ENCODE measurements at regions not wholly inside any gene's neighbourhood (a gene's known extent, or its start where the extent isn't known, plus 50 kb on each side); places are given as distances from the start of the nearest gene placed in this dataset.

DNA sequence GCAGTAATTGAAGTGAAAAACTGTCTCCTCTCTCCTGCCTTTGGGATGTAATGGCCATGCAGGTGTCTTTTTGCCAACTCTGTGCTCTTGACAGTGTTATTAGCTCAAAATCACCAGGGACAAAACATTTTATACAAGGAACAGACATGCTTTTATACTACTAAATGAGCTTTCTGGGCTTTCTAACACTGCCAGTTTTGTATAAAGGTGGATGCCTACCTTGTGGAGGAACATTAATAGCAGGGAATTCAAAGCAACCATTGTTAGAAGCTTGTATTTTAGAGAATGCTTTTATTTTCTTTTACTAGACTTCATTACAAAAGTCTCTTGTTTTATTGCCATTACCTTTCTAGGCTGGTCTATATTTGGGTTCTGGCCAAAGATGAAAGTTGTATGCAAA is 54.7 kb upstream of the ARSJ start:
- intact Hi-C loops (cut with DNase I): no loop called here
- Histone ChIP-seq H3K27ac (no peak overlapping the region), H3K27me3 (no peaks in the 10 kb centered on the region), H3K36me3 (replicated peaks in 1 of 2) (no peaks in the 10 kb centered on the region), H3K9me3 (replicated peaks in 1 of 3) (no peaks in the 10 kb centered on the region), H3K4me1 (replicated peaks in 1 of 2) (no peaks in the 10 kb centered on the region), H3K4me3 (no peak overlapping the region)
- no peak for DNase-seq
- no peak for TF ChIP-seq POLR2A (IDR thresholded peaks at IDR 0.05)
- TF ChIP-seq, protein P1, sequence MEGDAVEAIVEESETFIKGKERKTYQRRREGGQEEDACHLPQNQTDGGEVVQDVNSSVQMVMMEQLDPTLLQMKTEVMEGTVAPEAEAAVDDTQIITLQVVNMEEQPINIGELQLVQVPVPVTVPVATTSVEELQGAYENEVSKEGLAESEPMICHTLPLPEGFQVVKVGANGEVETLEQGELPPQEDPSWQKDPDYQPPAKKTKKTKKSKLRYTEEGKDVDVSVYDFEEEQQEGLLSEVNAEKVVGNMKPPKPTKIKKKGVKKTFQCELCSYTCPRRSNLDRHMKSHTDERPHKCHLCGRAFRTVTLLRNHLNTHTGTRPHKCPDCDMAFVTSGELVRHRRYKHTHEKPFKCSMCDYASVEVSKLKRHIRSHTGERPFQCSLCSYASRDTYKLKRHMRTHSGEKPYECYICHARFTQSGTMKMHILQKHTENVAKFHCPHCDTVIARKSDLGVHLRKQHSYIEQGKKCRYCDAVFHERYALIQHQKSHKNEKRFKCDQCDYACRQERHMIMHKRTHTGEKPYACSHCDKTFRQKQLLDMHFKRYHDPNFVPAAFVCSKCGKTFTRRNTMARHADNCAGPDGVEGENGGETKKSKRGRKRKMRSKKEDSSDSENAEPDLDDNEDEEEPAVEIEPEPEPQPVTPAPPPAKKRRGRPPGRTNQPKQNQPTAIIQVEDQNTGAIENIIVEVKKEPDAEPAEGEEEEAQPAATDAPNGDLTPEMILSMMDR (IDR thresholded peaks at IDR 0.05): no peak

- H3K4me3 ChIP-seq: no peak overlapping the region
- intact Hi-C loops (cut with DNase I): no loop called here
- no peaks in the 10 kb centered on the region for H3K36me3 ChIP-seq (replicated peaks in 1 of 2)
- no peaks in the 10 kb centered on the region for H3K4me1 ChIP-seq (replicated peaks in 1 of 2)
- no peaks in the 10 kb centered on the region for H3K27me3 ChIP-seq
- TF ChIP-seq, protein P1 (IDR thresholded peaks at IDR 0.05): no peak
- TF ChIP-seq POLR2A (IDR thresholded peaks at IDR 0.05): no peak
- H3K9me3 ChIP-seq (replicated peaks in 1 of 3): no peaks in the 10 kb centered on the region
- H3K27ac ChIP-seq: no peak overlapping the region
- no peak for DNase-seq
- 79 to 88% (median 85%) methylated on average over 4 of the region's 4 CpGs for WGBS, 4 donors
Observed at GRCh38 chr4:114036426-114036825, 57.0 kb upstream of the ARSJ start.

GRCh38 chr4:114036864-114037263 is 57.4 kb upstream of the ARSJ start:
- no peaks in the 10 kb centered on the region for H3K36me3 ChIP-seq (replicated peaks in 1 of 2)
- H3K9me3 ChIP-seq (replicated peaks in 1 of 3): no peaks in the 10 kb centered on the region
- no peak overlapping the region for H3K4me3 ChIP-seq
- 71 to 81% (median 76%) methylated on average over 5 of the region's 5 CpGs for WGBS, 4 donors
- intact Hi-C loops (cut with DNase I): no loop called here
- H3K4me1 ChIP-seq (replicated peaks in 1 of 2): no peaks in the 10 kb centered on the region
- no peak for TF ChIP-seq POLR2A (IDR thresholded peaks at IDR 0.05)
- TF ChIP-seq, protein P1 (IDR thresholded peaks at IDR 0.05): no peak
- no peaks in the 10 kb centered on the region for H3K27me3 ChIP-seq
- no peak for DNase-seq
- no peak overlapping the region for H3K27ac ChIP-seq

DNA sequence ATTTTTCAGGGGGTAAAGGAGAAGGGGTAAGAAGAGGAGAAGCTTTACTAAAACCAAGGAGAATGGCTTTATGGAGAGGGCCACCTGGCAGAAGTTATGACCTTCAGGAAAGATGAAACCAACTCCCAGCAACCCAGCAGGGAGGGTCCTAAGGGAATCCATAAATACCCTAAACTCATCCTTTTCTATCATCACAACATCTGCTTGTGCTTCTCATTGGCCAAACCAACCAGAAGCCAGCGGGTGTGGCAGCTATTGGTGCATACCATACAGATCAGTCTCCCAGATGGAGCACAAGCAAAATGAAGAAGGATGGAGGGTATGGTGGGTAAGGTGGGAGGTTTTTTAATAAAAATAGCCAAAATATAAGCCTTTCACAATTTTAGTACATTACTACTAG is 58.5 kb upstream of the ARSJ start:
- no peak overlapping the region for H3K27ac ChIP-seq
- no peak overlapping the region for H3K4me3 ChIP-seq
- intact Hi-C loops (cut with DNase I): no loop called here
- H3K36me3 ChIP-seq (replicated peaks in 1 of 2): no peaks in the 10 kb centered on the region
- TF ChIP-seq, protein P1 (IDR thresholded peaks at IDR 0.05): no peak
- no peak for TF ChIP-seq POLR2A (IDR thresholded peaks at IDR 0.05)
- no peaks in the 10 kb centered on the region for H3K27me3 ChIP-seq
- no peaks in the 10 kb centered on the region for H3K9me3 ChIP-seq (replicated peaks in 1 of 3)
- DNase-seq: no peak
- whole genome bisulfite sequencing, 4 donors: 81 to 100% (median 92%) methylated on average over 1 of the region's 1 CpG
- H3K4me1 ChIP-seq (replicated peaks in 1 of 2): no peaks in the 10 kb centered on the region

All from adrenal gland (tissue), 9 donors.